ENCODE measurements at regions not wholly inside any gene's neighbourhood (a gene's known extent, or its start where the extent isn't known, plus 50 kb on each side); places are given as distances from the start of the nearest gene placed in this dataset.

DNA sequence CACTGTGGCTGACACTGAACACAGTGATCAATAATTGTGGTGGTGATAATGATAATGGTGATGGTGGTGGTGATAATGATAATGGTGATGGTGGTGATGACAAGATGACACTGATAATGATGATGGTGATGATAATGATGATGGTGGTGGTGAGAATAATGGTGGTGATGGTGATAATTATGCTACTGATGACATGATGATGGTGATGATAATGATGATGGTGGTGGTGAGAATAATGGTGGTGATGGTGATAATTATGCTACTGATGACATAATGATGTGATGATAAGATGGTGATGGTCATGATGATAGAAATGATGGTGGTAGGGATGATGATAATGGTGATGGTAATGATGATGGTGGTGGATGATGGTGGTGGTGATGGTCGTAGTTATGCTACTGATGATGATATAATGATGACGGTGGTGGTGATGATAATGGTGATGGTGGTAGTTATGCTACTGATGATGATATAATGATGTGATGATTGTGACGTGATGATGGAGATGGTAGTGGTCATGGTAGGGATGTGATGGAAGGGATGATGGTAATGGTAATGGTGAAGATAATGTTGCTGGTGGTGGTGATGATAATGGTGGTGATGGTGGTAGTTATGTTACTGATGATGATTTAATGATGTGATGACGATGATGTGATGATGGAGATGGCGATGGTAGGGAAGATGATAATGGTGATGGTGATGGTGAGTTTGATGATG is 356.5 kb upstream of the CDH4 start:
- no peak for DNase-seq (ENCODE audit: low read depth in 2 of 2)

DNA sequence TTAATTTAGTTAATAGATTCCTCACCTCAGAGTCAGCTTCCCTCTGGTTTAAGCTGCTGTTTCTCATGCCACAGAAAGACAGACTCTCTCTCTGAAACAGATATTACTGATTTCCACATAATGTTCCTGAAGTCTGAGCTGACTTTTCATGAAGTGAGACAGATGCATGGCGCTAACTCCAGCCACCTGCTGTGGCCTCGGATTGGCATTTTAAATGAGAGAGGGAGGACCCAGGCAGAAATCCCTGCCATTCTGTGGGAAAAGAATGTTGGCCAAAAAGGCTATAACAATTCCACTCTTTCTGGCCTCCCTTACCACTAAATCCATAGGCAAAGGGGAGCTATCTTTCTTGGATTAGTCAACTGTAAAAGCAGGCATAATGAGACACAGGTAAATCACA is 354.1 kb upstream of the CDH4 start:
- DNase-seq (ENCODE audit: low read depth in 2 of 2): no peak

DNA sequence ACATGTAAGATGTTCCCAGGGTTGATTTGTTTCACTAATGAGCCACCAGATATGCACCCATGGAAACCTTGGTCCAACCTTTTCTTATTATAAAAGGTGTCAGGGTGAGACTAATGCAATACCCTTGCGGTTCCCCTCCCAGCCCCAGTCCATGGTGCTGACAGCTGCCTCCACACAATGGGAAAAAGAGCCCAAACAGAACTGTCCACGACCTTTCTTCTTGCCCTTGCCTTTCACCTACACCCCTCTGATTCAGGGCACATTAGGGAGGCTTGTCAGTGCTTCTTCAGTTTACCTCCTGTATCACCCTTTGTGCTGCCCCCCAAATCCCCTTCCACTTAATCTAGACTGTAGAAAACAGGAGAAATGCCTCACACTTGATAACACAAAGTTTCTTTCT is 352.7 kb upstream of the CDH4 start:
- no peak for DNase-seq (ENCODE audit: low read depth in 2 of 2)

DNA sequence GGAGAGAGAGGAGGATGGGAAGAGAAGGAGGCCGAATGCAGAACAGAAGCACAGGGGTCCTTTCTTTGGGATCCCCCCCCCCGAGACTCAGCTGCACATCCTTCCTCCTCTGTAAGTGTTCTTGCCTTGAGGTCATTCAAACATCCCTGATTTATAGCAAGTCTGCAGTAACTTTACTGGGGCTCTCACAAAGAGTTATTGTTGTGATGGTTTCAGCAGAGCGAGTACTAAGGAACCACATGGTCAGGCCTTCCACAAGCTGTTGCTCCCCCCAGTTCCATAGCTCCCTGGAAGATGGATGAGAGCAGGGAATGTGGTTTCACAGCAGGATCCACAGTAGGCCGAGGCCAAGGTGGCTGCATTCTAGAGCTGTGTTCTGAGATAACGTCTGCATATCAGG is 351.4 kb upstream of the CDH4 start:
- DNase-seq (ENCODE audit: low read depth in 2 of 2): no peak

DNA sequence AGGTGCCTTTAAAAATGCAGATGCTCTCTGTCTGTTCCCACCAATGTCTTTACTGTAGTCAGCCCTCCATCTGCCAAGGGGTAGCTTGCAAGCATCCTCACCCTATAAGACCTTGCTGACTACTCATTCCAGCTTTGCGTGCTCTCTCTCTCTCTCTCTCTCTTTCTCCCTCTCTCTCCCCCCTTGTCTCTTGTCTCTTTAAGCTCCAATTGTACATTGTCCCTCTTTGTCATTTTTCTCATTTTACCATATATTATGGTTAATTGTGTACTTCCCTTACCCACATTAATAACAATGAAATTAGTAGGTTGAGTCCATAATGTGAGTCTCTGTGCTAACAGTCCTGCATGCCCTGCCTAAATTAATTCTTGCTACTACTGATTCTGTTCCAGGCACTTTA is 350.2 kb upstream of the CDH4 start:
- DNase-seq (ENCODE audit: low read depth in 2 of 2): no peak

DNA sequence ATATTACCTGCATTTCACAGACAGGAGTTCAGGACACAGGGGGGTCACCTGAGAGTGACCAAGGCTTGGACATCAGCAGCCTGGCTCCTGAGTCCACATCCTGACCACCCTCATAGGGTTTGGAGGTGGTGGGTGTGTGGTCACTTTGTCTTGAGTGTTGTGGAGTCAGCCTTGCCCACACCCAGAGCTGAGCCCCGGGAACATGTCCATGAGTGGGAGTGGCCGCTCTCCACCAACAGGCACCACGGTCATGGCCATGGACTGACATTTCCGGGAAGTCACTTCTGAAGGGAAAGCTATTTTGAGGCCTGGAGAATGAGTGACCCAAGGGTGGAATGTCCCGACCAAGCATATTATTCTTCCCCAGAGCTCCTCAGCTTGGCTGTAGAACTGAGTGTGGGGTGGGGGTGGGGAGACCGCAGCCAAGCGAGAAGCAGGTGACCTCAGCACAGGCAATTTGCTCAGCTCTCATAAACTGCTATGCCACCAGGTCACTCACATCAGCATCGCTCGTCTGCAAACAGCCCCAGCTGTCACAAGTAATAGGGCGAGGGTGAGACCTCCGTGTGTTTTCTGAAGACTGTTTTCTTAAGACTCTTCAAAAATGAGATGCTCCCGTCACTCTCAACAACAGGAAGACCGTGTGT is 348.6 kb upstream of the CDH4 start:
- no peak for DNase-seq (ENCODE audit: low read depth in 2 of 2)

DNA sequence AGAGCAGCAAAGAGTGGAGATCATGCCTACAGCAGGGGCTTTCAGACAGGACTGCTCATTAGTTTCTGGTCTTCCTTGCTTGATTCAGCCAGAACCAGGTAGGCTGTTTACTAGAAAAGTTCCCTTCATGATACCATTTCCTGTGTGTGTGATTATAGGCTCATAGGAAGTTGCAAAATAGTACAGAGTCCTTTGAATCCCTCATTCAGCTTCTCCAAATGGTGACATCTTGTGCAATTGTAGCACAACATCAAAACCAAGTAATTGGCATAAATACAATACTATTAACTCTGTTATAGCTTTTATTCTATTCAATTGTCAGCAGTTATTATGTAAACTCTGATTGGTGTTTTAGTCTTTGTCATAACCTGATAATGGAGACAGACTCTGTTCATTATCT is 347.3 kb upstream of the CDH4 start:
- no peak for DNase-seq (ENCODE audit: low read depth in 2 of 2)

DNA sequence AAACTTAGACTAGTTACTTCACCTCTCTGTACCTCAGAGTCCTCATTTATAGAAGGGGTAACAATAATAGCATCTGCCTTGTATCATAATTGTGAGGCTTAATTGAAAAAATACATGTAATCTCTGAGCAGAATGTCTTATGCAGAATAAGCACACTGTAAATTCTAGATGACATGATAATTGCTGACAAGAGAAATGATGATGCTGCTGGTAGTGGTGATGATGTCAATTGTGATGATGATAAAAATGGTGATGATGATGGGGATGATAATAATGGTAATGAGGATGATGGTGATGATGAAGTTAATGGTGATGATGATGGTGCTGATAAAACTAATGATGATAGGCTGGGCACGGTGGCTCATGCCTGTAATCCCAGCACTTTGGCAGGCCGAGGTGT is 346.1 kb upstream of the CDH4 start:
- no peak for DNase-seq (ENCODE audit: low read depth in 2 of 2)

DNA sequence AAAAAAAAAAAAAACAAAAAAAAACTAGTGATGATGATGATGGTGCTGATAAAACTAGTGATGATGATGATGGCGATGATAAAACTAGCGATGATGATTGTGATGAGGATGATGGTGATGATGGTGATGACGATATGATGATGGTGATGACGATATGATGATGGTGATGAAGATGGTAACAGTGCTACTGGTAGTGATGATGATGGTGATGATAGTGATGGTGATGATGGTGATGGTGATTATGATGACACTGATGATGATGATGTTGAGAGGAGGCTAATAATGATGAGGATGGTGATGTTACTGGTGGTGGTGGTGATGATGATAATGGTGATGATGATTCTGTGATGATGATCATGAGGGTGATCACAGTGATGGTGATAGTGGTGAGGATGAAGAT is 345.5 kb upstream of the CDH4 start:
- no peak for DNase-seq (ENCODE audit: low read depth in 2 of 2)

DNA sequence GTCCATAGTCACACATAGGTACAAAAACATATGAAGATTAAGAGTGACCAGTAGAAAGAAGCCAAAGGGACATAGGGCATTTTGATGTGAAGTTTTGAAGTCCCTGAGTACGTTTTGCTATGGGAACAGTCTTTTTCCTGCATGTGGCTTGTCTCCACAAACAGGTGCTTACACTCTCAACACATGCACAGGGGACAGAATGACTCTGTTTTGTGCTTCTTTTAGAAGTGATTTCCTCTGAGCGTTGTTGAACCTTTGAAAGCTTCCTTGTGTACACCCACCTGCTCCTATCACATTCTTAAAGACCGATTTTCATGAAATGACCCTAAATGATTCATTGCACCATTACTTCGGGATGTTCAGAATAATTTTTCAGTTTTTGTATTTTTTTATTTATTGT is 338.8 kb upstream of the CDH4 start:
- no peak for DNase-seq (ENCODE audit: low read depth in 2 of 2)

DNA sequence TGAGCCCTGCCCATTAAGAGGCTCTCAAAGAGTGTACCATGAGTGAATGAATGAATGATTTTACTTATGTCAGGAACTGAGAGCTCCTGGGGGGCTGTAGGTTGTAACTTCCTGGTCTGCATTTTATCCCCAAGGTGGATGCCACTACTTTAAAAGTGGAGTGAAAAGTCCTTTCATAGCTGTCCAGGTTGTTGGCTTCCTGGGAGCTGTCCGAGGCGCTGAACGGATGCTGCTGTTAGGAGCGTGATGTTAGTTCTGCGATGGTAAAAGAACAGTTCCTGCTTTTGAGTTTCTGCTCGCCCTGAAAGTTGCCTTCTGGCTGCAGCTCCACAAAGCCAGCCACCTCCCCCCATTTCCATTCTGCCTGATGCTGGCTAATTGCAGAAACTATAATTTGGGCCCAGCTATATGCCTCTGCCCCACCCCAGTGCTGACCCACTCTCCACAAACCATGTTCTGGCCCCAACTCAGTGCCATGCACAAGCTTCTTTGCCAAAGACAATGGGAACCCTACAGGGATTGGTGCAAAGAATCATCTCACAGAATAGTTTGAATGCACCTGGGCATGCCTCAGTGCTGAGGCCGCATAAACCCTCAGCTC is 330.9 kb upstream of the CDH4 start:
- DNase-seq (ENCODE audit: low read depth in 2 of 2): peak; percentile 11 to 15

DNA sequence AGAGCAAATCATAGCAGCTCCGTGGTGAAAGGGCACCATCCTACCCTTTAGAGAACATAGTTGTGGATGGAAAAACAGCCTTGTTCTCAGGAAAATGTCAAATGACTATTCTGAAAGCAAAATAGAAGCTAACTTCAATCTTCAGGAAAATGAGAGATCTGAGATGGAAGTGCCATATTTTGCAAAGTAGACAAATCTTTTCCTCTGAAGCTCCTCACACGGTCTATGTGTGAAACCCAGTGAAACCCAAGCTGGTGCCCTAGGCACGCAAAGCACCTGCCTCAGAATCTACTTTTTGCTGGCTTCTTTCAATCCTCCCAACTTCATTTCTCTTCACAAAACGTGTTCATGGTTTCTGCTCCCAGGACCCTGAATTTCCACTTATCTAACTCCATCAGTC is 325.2 kb upstream of the CDH4 start:
- DNase-seq (ENCODE audit: low read depth in 2 of 2): no peak

DNA sequence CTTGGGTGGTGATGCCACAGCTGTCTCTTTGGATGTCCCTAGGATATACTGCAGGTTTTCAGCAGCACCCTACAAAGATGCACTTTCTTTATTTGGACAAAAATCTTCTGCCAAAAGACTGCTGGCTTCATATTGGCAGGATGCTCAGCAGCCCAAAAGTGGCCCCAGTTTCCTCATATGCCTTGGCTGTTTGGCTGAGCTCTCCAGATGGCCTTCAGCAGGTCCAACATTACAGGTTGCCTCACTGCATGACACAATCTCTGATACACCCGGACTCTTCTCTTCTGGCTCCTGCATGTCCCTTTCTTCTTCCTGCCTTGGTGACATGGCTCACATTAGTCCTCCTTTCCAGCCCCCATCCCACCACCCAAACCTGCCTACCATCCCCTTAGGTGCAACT is 323.7 kb upstream of the CDH4 start:
- no peak for DNase-seq (ENCODE audit: low read depth in 2 of 2)

DNA sequence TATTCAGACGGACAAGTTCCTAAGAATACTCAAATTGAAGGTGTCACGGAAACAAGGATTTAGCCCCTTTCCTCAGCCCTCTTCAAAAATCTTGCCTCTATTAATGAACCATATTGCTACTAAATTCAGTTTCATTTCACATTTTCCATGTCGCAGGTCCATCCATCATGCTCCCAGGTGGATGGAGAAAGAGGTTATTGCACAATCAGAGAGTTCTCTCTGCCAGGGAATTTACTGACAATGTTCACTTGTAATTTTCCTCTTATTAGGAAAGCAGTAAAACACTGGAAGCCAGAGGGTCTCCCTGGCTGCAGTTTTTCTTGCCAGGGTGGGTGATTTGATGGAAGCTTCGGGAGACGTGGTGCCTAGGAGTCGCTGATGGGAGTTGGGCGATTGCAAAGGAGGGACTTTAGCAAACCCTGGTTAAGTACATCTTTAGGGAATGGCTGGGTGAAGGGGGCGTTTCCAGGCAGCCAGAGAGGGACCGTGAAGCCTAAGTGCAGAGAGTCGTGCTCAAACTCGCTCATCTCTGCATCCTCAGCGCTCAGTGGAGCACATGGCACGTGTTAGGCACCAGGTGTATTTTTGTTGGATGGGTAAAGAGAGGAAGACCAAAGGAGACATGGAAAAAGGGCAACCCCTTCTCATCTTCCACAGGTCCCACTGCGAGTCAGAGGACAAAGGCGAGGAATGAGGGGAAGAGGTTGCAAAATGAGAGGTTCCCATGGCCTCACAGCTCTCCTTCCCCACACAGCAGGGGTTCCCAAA is 321.9 kb upstream of the CDH4 start:
- DNase-seq (ENCODE audit: low read depth in 2 of 2): no peak

DNA sequence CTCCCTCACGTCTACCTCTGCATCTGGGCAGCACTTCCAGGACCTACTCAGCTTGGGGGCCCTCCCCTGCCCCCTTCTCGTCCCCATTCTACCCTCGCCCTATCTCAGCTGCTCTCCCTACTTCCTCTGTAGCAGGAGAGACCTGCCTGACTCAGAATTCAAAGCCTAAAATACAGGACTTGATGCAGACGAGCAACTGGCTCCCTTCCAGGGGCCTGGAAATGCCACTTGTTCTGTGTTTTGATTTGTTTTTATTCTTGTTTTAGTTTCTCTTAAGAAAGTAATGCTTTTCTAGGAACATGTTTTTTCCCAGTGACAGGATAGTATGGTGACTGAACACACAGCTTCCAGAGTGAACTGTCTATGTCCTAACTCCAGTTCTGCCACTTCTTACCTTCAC is 320.4 kb upstream of the CDH4 start:
- no peak for DNase-seq (ENCODE audit: low read depth in 2 of 2)

DNA sequence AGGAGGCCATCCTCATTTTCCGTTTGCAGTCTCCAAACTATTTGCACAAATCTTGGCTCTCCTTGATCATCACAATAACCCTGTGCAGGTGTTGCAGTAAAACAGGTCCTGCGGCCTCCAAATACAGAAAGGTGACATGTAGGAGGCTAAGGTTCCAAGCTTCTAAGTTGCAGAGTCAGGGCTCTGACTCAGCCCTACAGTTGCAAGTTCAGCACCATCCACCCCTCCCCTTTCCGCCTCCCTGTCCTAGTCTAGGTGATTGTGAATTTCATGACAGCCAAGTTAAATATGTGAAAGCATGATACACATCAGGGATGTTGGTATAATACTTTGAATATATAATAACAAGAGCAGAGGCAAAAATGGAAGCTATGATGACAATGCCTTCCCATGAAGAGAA is 317.3 kb upstream of the CDH4 start:
- no peak for DNase-seq (ENCODE audit: low read depth in 2 of 2)

DNA sequence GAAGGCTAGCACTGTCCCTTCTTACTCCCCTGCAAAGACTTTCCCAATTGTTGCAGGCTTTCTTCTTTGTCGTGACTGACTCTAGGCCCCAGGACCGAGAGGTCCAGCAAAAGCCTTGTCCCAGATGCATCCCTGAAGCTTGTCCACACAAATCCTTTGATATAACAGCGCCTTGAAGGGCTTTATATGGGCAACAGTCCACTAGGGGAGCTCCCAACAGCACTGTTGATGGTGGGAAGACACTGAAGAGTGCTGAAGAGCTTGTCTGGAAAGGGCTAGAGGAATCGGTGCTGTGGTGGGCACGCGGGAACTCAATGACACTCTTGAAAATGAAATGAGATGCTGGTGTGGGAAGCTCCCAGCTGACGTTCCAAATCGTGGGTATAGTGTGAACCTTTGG is 316.1 kb upstream of the CDH4 start:
- DNase-seq (ENCODE audit: low read depth in 2 of 2): no peak

DNA sequence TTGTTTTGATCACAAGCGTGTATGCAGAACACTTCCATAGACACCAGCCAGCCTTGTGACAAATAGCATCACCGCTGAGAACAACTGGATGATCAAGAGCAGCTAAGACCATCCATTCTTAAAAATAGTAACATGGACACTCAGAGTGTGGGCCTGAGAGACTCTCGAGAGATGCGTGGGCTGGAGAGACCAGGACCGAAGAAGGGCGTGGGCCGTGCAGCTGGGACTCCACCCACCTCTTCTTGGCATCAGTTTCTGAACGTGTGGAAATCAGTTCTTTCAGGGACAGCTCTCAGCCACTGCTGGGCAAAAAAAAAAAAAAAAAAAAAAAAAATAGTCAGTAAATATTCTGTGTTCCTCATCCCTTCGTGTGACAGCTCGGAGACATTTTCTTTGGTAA is 314.5 kb upstream of the CDH4 start:
- DNase-seq (ENCODE audit: low read depth in 2 of 2): no peak

DNA sequence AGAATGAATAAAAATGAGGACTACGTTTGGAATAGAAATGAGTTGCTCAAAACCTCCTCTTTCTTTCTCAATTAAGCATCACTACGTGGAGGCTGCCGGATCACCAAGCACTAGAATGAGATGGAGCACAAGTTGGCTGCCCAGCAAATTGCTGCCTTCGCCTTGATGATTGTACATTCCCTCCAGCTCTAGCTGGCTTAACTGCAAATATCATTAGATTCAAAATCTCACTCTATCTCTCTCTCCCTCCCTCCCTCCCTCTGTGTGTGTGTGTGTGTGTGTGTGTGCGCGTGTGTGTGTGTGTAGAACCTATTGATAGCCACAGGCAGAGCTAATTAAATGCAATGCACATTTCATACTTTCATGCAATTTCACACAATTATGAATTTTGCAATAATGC is 310.7 kb upstream of the CDH4 start:
- no peak for DNase-seq (ENCODE audit: low read depth in 2 of 2)

DNA sequence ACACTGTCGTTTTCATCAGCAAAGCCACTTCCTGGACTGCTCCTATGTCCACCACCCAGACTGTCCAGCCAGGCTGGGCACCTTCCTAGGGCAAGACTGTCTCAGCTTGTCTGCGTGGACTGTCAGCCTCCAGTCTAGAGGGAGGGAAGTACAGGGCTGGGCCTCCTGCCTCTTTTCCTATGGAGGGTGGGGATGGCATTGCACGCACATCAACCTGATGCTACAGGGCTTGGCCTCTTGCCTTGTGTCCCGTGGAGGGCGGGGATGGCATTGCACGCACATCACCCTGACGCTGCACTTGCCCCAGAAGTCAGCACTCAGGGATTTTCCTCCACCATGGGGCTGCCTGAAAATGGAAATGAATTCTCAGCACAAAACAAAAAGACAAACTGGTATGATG is 304.2 kb upstream of the CDH4 start:
- no peak for DNase-seq (ENCODE audit: low read depth in 2 of 2)

DNA sequence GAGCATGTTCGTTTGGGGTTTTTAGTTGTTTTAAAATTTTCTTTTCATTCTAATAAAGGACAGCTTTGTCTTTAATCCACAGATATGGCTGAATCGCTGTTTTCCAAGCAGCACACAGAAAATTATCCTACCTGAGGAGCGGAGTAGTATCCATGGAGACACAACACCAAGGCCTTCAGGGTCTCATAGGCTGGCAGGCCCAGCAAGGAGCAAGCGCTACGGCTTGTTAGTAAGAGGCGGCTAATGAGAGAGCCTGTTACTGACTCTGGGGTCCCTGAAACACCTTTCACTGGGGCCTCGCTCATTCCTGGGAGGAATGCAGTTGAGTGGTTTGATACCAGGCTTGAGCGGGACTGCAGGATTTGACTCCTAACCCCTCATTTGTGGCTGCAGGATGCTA is 303.8 kb upstream of the CDH4 start:
- DNase-seq (ENCODE audit: low read depth in 2 of 2): no peak

DNA sequence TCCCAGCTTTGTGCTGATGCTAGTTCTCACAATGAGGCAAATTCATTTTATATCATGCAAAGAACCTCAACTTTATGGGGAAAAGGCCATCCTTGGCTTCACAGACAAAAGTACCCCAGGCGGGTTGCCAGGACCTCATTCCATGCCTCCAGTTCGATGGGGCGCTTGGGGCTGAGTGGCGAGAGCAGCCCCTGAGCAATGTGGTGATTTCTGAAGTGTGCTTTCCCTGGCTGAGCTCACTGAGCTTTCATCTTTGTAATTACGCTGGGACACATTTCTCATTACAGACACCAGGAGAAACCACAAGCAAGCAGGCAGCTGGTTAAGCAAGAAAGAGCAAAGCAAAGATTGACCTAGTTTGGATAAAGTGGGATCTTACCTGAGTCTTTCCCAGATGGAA is 301.5 kb upstream of the CDH4 start:
- no peak for DNase-seq (ENCODE audit: low read depth in 2 of 2)

DNA sequence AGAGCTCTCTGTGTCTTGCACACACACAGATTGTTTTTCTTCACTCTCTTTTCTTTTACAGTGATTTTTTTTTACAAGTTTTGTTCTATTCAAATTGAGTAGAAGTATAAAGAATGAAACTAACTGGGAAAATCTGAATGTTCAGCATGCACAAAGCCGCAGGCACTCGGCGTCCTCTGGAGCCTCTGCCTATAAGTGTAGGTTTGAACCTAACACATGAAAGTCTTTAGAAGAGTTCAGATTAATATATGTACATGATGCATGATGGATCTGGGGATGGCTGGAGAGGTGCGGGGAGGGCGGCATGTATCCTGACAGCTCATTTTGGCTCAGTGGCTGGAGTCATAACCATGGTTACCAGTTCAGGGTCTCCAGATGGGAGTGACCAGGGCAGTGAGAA is 301.1 kb upstream of the CDH4 start:
- no peak for DNase-seq (ENCODE audit: low read depth in 2 of 2)
